ENCODE measurements at regions not wholly inside any gene's neighbourhood (a gene's known extent, or its start where the extent isn't known, plus 50 kb on each side); places are given as distances from the start of the nearest gene placed in this dataset.

DNA sequence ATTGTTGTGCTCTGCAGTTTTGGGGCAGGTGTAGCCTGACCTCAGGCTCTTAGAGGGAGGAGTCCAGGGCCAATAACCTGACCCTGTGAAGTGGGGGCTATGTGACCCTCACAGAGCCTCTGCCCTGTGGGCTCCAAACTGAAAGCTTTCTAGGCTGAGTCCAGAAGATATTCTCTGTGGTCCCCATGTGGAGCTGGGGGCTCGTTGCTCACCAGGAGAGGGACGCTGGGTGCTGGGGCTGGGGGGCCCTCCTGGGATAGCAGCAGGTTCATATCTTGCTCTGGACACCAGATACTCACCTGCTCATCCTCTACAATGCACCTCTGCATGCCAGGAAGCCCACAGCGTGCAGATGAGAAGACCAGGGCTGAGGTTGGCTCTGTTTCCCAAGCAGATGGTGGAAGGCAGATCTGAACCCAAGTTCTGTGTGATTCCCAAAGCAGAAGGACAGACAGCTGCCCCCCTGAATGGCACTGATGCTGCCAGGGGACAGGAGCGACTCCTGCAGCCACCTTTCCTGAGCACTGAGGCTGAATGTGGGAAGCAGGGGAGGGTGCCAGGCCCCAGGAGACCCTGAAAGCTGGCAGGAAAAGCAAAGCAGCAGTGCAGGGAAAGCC, 1022.0 kb downstream of the TBC1D22A start:
- Histone ChIP-seq H3K27ac (no peak overlapping the region), H3K27me3 (no peaks in the 10 kb centered on the region), H3K4me3 (no peak overlapping the region), H3K9me3 (replicated peaks in 1 of 11) (peaks cover 0 to 24% (median 14%) of the 10 kb centered on the region in 11 experiments; a peak in 17 of 22 replicates), H3K9ac (no peak overlapping the region), H3K36me3 (no peaks in the 10 kb centered on the region), H3K4me1 (no peaks in the 10 kb centered on the region), H4K20me1 (no peaks in the 10 kb centered on the region; a peak in 1 of 22 replicates), H3K4me2 (no peak overlapping the region)
- no peak for TF ChIP-seq Cebpa-rat (IDR thresholded peaks at IDR 0.05)

DNA sequence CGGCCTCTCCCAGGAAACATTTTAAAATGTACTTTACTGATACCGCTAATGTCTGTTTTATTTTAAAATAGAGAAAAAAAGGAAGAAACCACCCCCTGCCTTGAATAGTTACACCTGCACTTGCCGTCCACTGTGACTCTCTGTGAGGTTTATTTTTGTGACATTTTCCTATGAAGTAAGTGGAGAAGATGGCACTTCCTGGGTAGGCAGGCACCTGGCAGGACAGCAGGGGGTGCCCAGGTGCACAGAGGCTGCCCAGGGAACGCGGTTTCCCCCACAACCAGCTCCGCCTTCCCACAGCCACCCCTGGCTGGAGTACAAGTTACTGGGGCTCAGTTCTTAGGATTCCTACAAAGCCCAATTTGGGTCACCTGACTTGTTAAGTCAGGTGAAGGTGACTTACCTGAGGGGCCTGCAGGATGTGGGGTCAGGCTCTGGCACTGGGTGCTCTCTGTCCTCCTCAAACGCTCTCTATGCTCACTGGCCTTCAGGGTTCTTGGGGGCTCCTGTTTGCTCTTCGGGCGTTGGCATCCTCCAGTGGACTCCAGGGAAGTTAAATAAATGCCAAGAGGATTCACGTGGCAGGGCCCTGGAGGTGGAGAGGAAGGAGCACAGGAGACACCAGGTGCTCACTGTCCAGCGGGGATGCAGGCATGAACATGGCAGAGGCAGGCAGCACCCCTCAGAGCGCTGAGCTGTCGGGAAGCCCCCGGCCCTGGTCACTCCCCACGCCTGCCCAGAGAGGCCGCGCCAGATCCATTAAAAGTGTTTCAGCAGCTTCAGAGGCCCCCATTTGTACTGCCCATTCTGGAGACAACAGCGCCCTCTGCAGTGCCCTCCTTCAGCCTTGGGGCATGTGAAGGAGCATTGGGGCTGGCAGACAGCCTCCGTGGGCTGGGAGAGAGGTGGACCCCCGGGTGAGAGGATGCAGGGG, 1021.2 kb downstream of the TBC1D22A start:
- peaks cover 0 to 24% (median 14%) of the 10 kb centered on the region in 11 experiments; a peak in 17 of 22 replicates for H3K9me3 ChIP-seq (replicated peaks in 1 of 11)
- H3K4me3 ChIP-seq: no peak overlapping the region
- TF ChIP-seq Cebpa-rat (IDR thresholded peaks at IDR 0.05): no peak
- H3K4me2 ChIP-seq: no peak overlapping the region
- no peaks in the 10 kb centered on the region for H3K27me3 ChIP-seq
- no peak overlapping the region for H3K9ac ChIP-seq
- H4K20me1 ChIP-seq: no peaks in the 10 kb centered on the region; a peak in 1 of 22 replicates
- no peaks in the 10 kb centered on the region for H3K36me3 ChIP-seq
- H3K4me1 ChIP-seq: no peaks in the 10 kb centered on the region
- no peak overlapping the region for H3K27ac ChIP-seq

DNA sequence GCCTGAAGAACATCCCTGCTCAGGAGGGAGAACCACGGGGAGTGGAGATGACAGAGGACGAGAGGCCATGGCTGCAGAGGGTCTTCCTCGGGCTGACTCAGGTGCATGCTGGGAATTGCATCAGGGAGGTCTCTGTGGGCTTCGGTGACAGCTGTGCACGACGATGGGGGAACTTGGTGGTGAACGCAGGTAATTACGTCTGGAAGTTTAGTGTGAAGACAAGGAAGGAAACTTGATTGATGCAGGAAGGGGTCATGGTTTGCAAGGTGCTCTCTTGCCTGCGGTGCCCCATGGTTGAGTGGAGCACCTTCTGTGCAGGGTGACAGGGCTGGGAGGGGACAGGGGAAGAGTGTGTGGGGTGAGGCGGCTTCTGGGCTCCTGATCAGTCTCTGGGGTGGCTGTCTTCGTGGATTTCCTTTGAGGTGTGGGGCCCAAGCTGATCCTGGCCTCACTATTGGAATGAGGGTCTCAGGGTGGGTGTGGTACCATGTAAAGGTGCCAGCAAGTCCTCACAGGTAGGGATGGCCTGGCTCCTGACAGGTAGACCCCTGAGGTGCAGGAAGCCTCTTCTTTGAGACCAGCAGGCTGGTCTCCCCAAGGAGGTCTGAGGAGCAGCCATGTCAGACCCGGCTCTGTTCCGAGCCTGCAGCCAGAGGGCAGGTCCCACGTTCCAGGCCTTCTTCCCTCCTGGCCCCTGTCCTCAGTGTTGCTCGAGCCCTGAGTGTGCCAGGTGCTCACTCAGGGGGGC, 1020.1 kb downstream of the TBC1D22A start:
- H4K20me1 ChIP-seq: no peaks in the 10 kb centered on the region; a peak in 1 of 22 replicates
- no peaks in the 10 kb centered on the region for H3K4me1 ChIP-seq
- H3K27me3 ChIP-seq: no peaks in the 10 kb centered on the region
- H3K9ac ChIP-seq: no peak overlapping the region
- no peak overlapping the region for H3K4me3 ChIP-seq
- no peak for TF ChIP-seq Cebpa-rat (IDR thresholded peaks at IDR 0.05)
- no peak overlapping the region for H3K4me2 ChIP-seq
- peaks cover 0 to 24% (median 14%) of the 10 kb centered on the region in 11 experiments; a peak in 17 of 22 replicates for H3K9me3 ChIP-seq (replicated peaks in 1 of 11)
- no peak overlapping the region for H3K27ac ChIP-seq
- no peaks in the 10 kb centered on the region for H3K36me3 ChIP-seq

DNA sequence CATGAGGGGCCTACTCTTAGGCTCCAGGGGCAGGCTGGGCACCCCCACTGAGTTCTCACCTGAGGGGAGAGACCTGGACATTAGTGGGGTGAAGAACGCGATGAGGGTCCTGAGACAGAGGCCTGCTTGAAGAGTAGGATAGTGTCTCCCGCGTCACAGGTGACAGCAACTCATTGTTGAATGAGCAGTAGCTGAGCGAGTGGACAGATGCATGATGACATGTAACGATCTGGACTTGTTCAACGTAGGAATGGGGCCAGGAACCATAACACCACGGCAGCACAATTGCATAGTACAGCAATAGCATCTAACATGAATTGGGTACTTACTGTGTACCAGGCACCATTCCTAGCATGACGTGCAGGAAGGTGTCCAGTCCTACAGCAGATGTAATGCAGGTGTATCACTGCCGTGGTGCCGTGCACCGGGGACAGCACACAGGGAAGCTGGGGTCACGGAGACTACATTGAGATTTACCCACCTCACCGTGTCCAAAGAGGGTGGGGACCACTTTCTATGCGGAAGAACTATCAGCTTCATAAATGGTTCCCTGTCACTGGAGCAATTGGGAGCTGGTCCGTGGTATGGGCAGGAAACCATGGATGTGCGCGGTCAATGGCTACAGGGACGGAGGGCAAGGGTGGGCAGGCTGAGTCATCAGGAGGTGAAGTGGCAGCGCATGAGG, 1019.1 kb downstream of the TBC1D22A start:
- H3K9ac ChIP-seq: no peak overlapping the region
- no peaks in the 10 kb centered on the region for H3K36me3 ChIP-seq
- no peaks in the 10 kb centered on the region for H3K4me1 ChIP-seq
- peaks cover 0 to 24% (median 14%) of the 10 kb centered on the region in 11 experiments; a peak in 17 of 22 replicates for H3K9me3 ChIP-seq (replicated peaks in 1 of 11)
- H3K4me2 ChIP-seq: no peak overlapping the region
- no peak overlapping the region for H3K27ac ChIP-seq
- no peaks in the 10 kb centered on the region for H3K27me3 ChIP-seq
- no peaks in the 10 kb centered on the region; a peak in 1 of 22 replicates for H4K20me1 ChIP-seq
- H3K4me3 ChIP-seq: no peak overlapping the region
- no peak for TF ChIP-seq Cebpa-rat (IDR thresholded peaks at IDR 0.05)

DNA sequence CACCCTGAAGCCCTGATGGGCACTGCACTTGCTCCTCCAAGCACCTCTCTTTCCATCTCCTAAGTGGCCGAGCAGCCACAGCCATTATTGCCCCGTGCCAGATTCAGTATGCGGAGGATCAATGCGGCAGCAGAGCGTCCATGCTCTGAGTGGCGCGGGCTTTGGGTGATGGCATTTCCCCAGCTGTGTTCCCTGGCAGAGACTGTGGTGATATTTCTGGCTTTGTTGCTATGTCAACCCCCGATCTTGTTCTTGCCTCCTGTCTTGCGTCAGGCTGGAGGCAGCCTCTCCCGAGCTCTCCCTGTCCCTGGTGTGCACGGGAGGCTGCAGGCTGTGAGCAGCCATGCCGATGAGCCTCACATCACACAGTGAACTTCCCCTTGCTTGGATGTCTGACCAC, 1018.6 kb downstream of the TBC1D22A start:
- H3K9ac ChIP-seq: no peak overlapping the region
- no peak overlapping the region for H3K4me2 ChIP-seq
- H3K27ac ChIP-seq: no peak overlapping the region
- H3K9me3 ChIP-seq (replicated peaks in 1 of 11): peaks cover 0 to 22% (median 14%) of the 10 kb centered on the region in 11 experiments; a peak in 17 of 22 replicates
- H3K27me3 ChIP-seq: no peaks in the 10 kb centered on the region
- no peaks in the 10 kb centered on the region for H3K4me1 ChIP-seq
- TF ChIP-seq Cebpa-rat (IDR thresholded peaks at IDR 0.05): no peak
- H3K36me3 ChIP-seq: no peaks in the 10 kb centered on the region
- H3K4me3 ChIP-seq: no peak overlapping the region
- no peaks in the 10 kb centered on the region; a peak in 1 of 22 replicates for H4K20me1 ChIP-seq

DNA sequence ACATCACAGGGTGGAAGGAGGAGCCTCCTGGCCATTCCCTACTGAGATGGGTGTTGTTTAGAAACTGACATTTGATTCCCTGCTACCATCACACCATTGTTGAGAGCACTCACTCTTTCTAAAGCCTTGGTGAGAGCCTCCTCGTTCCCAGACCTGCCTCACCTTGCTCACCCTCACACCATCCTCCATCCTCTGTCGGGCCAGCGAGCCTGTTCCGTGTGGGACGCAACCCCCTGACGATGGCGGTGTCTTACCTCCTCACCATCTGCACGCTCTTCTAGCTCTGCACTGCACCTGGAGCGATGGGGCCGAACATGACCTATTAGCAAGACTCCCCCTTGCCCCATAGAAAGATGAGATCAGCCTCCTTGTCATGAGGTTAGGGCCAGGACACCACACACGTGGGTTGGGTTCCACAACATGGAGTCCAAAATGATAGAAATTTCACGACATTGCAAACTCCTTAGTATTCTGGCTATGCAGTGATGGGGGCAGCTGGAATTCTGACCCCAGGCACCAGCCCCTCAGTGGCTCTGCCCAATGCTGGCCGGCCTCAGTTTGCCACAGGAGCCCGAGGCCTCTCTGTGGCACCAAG, 1017.9 kb downstream of the TBC1D22A start:
- Histone ChIP-seq H3K4me2 (no peak overlapping the region), H4K20me1 (no peaks in the 10 kb centered on the region; a peak in 1 of 22 replicates), H3K9me3 (replicated peaks in 1 of 11) (peaks cover 0 to 15% (median 9%) of the 10 kb centered on the region in 11 experiments; a peak in 17 of 22 replicates), H3K9ac (no peak overlapping the region), H3K27ac (no peak overlapping the region), H3K36me3 (no peaks in the 10 kb centered on the region), H3K4me3 (no peak overlapping the region), H3K4me1 (no peaks in the 10 kb centered on the region), H3K27me3 (no peaks in the 10 kb centered on the region)
- TF ChIP-seq Cebpa-rat (IDR thresholded peaks at IDR 0.05): no peak

DNA sequence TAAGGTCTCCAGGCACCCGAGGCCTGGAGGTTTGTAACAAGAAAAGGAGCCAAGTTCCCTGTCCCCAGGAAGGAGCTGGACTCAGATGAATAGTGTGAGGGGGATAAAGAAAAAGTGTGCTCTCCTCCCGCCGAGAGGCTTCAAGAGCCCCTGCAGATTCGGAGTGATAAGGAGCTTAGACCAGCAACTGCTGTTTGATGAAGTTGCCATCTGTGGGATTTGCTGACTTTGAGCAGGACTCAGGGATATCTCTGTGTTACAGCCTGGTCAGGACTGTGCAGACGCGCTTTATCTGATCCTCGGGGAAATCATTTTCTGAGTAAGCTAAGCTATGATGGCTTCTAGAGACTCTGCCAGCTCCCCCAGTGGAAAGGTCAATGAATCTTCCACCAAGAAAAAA, 1017.0 kb downstream of the TBC1D22A start:
- Histone ChIP-seq H3K27ac (no peak overlapping the region), H3K27me3 (no peaks in the 10 kb centered on the region), H3K4me2 (no peak overlapping the region), H3K36me3 (no peaks in the 10 kb centered on the region), H4K20me1 (no peaks in the 10 kb centered on the region; a peak in 1 of 22 replicates), H3K4me1 (no peaks in the 10 kb centered on the region), H3K4me3 (no peak overlapping the region), H3K9ac (no peak overlapping the region), H3K9me3 (replicated peaks in 1 of 11) (peaks cover 0 to 6% (median 0%) of the 10 kb centered on the region in 11 experiments; a peak in 4 of 22 replicates)
- no peak for TF ChIP-seq Cebpa-rat (IDR thresholded peaks at IDR 0.05)

DNA sequence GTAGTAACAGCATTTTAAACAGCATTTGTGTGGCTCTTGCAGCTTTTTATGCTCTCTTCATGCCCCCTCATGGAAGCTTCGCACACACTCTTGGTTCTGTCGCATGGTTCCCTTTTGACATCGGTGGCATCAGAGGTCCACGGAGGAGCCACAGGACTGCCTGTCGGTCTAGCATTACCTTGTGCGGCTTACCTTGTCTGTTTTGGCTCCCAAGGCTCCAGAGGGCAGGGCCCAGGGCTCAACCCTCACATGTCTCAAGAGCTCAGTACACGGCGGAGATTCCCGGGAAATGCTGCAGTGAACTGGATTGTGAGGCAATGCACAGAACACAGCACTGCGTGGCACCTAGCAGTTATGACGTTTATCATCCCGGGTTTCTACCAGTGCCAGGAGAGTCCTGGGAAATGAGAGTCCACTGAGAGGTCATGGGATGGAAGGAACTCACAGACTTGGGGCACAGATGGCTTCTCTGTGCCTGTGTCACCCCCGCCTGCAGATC, 1015.8 kb downstream of the TBC1D22A start:
- Histone ChIP-seq H3K4me2 (no peak overlapping the region), H3K4me3 (no peak overlapping the region), H3K27me3 (no peaks in the 10 kb centered on the region), H4K20me1 (no peaks in the 10 kb centered on the region), H3K9me3 (replicated peaks in 1 of 11) (no peaks in the 10 kb centered on the region), H3K27ac (no peak overlapping the region), H3K36me3 (no peaks in the 10 kb centered on the region), H3K4me1 (no peaks in the 10 kb centered on the region), H3K9ac (no peak overlapping the region)
- TF ChIP-seq Cebpa-rat (IDR thresholded peaks at IDR 0.05): no peak
